Suprapubic skin (tissue), 4 donors: ENCODE measurements at regions not wholly inside any gene's neighbourhood (a gene's known extent, or its start where the extent isn't known, plus 50 kb on each side); places are given as distances from the start of the nearest gene placed in this dataset.
"Not testable (repeated sequence)": the region's sequence is repeated elsewhere in the genome, so short reads cannot be mapped to it uniquely, and the experiment has no call there.

Experiments used
- DNase-seq, 2 donors: peaks; one replicate each; pipeline ENCODE4 v3.0.0-alpha.2; 2019; ENCODE audit warnings: low spot score in 2 of 2
- H3K27ac ChIP-seq: fragments of 200-600 bp; sonication (generic); one replicate; pipeline ENCODE4 v1.5.1; 2019
- H3K27me3 ChIP-seq: fragments of 200-600 bp; sonication (generic); one replicate; pipeline ENCODE4 v1.5.1; 2019
- H3K36me3 ChIP-seq: fragments of 200-600 bp; sonication (generic); one replicate; pipeline ENCODE4 v1.5.1; 2019
- H3K4me1 ChIP-seq: fragments of 200-600 bp; sonication (generic); one replicate; pipeline ENCODE4 v1.5.1; 2019
- H3K4me3 ChIP-seq: fragments of 200-600 bp; sonication (generic); one replicate; pipeline ENCODE4 v1.5.1; 2019; ENCODE audit warnings: mild to moderate bottlenecking
- H3K9me3 ChIP-seq: fragments of 200-600 bp; sonication (generic); one replicate; pipeline ENCODE4 v1.5.1; 2019
- EP300 ChIP-seq: sonication (generic); formaldehyde crosslinking; IDR thresholded peaks from one replicate; pipeline ENCODE4 v1.6.1; 2017; ENCODE audit warnings: antibody characterized with exemption
- POLR2A ChIP-seq, 2 donors: fragments of 450-650 bp; IDR thresholded peaks; one replicate each; pipeline ENCODE4 v1.6.1; 2017; ENCODE audit warnings: antibody characterized with exemption in 2 of 2, mild to moderate bottlenecking in 2 of 2, moderate library complexity in 2 of 2
- POLR2AphosphoS5 ChIP-seq, 3 donors: sonication (generic); formaldehyde crosslinking; IDR thresholded peaks; one replicate each; pipeline ENCODE4 v1.6.1; 2017; ENCODE audit warnings: antibody characterized with exemption in 3 of 3
- WGBS: methylation state at CpG from one replicate; pipeline ENCODE4 v1.1.5; 2018; 5-methylcytosine and 5-hydroxymethylcytosine counted together
- TF ChIP-seq, protein P1 (sequence below), 2 donors: fragments of 200-600 bp in 1 of 2; fragments of 450-650 bp in 1 of 2; sonication (generic) in 1 of 2; IDR thresholded peaks; one replicate each; pipeline ENCODE4 v1.5.1; 2016 to 2019; ENCODE audit warnings: antibody characterized with exemption in 2 of 2, mild to moderate bottlenecking in 1 of 2, moderate library complexity in 1 of 2

DNA sequence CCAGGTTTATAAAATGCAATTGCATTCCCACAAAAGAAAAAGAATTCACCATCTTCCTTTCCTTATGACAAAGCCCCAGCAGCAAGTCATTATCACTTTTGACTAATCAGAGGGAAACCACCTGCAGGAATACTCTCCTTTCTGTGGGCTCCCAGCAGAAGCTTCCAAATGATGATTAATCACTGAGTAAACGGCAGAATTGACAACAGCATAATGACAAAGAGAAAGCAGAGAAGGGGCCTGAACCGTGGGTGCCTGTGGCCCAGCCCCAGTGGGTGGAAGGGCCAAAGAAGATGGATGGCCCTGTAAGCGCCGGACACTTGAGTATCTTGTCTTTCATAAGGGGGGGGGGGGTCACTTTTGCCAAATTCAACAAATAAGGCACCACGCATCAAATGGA is 152.4 kb upstream of the NRBF2 start:
- no peaks in the 10 kb centered on the region for H3K36me3 ChIP-seq
- DNase-seq: no peak
- TF ChIP-seq EP300 (no peak), POLR2AphosphoS5 (IDR thresholded peaks at IDR 0.05) (no peak), POLR2A (IDR thresholded peaks at IDR 0.05) (no peak)
- TF ChIP-seq, protein P1, sequence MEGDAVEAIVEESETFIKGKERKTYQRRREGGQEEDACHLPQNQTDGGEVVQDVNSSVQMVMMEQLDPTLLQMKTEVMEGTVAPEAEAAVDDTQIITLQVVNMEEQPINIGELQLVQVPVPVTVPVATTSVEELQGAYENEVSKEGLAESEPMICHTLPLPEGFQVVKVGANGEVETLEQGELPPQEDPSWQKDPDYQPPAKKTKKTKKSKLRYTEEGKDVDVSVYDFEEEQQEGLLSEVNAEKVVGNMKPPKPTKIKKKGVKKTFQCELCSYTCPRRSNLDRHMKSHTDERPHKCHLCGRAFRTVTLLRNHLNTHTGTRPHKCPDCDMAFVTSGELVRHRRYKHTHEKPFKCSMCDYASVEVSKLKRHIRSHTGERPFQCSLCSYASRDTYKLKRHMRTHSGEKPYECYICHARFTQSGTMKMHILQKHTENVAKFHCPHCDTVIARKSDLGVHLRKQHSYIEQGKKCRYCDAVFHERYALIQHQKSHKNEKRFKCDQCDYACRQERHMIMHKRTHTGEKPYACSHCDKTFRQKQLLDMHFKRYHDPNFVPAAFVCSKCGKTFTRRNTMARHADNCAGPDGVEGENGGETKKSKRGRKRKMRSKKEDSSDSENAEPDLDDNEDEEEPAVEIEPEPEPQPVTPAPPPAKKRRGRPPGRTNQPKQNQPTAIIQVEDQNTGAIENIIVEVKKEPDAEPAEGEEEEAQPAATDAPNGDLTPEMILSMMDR (IDR thresholded peaks at IDR 0.05): no peak
- H3K27me3 ChIP-seq: no peaks in the 10 kb centered on the region
- no peak overlapping the region for H3K27ac ChIP-seq
- no peak overlapping the region for H3K4me3 ChIP-seq
- no peaks in the 10 kb centered on the region for H3K9me3 ChIP-seq
- no peaks in the 10 kb centered on the region for H3K4me1 ChIP-seq
- 48% methylated on average over 5 of the region's 5 CpGs for WGBS

DNA sequence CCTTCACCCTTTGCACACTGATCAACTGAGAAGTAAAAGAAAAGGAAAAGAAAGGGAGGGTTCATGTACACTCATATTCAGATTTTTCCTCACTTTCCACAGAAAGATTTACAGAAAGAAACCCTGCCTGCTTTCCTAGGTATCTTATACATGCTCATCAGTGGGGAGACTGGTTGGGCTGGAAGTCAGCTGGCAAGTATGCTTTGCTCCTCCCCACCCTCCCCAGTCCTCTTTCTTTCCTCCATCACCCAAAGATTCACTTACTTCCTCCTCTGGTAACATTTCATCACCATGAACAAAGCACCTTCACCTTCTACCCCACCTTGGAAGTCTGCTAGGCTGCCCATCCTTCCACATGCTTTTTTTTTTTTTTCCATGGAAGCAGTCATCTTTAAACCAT is 153.2 kb upstream of the NRBF2 start:
- Histone ChIP-seq H3K36me3 (no peaks in the 10 kb centered on the region), H3K4me1 (no peaks in the 10 kb centered on the region), H3K9me3 (no peaks in the 10 kb centered on the region), H3K4me3 (no peak overlapping the region), H3K27me3 (no peaks in the 10 kb centered on the region), H3K27ac (no peak overlapping the region)
- DNase-seq: no peak
- no peak for TF ChIP-seq POLR2AphosphoS5 (IDR thresholded peaks at IDR 0.05)
- TF ChIP-seq, protein P1 (IDR thresholded peaks at IDR 0.05): no peak

DNA sequence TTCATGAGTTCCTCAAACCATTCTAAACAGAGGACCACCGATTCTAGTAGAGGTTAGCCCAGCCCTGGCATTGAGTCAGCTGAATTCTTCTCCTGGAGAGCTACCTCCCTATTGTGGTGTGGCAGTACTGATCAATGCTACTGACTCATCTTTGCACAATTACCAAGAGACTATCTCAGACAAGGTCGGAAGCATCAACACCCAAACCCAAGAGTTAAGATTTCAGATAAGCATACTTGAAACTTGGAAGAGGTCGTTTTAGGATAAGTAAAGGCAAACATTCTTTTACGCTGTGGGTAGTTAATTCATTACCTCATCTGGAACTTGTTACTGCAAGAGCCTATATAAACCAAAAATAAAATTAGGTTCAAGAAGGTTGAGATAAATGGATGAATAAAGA is 154.6 kb upstream of the NRBF2 start:
- no peaks in the 10 kb centered on the region for H3K27me3 ChIP-seq
- H3K36me3 ChIP-seq: no peaks in the 10 kb centered on the region
- no peak overlapping the region for H3K27ac ChIP-seq
- peaks cover 4% of the 10 kb centered on the region for H3K9me3 ChIP-seq
- H3K4me1 ChIP-seq: no peaks in the 10 kb centered on the region
- DNase-seq: no peak
- H3K4me3 ChIP-seq: no peak overlapping the region
- 56% methylated on average over 4 of the region's 4 CpGs for WGBS
- TF ChIP-seq, protein P1 (IDR thresholded peaks at IDR 0.05): no peak
- no peak for TF ChIP-seq EP300
- TF ChIP-seq POLR2A (IDR thresholded peaks at IDR 0.05): no peak
- TF ChIP-seq POLR2AphosphoS5 (IDR thresholded peaks at IDR 0.05): no peak

DNA sequence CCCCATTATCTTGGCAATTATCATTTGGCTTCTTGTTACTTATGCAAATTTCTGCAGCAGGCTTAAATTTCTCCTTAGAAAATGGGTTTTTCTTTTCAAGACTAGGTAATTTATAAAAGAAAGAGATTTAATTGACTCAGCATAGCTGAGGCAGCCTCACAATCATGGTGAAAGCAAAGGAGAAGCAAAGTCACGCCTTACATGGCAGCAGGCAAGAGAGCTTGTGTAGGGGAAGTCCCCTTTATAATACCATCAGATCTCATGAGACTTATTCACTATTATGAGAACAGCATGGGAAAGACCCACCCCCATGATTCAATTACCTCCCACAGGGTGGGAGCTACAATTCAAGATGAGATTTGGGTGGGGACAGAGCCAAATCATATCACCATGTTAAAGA is 158.3 kb upstream of the NRBF2 start:
- H3K36me3 ChIP-seq, H3K4me1 ChIP-seq, H3K4me3 ChIP-seq, H3K27me3 ChIP-seq, H3K27ac ChIP-seq, H3K9me3 ChIP-seq, DNase-seq: not testable (repeated sequence)
- 97% methylated on average over 1 of the region's 1 CpG for WGBS

DNA sequence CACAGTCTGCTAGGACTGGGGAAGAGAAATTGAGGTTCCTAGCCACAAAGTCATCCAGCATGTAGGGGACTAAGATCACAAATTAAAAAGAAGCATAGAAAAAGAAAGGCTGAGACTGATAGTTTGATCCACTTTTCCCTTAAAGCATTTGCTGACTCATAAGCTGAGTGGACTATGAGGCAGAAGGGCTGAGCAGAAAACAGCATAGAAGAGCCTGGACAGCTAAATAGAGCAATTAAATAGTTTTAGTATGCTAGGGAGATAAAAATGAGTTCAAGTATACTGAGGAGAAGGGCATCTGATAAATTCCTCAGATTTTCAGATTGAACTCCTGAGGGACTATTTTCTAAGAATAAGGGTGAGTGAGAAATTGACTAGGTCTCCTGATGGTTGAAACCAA is 155.9 kb upstream of the EGR2 start:
- H3K27me3 ChIP-seq: peaks cover 3% of the 10 kb centered on the region
- DNase-seq: no peak
- TF ChIP-seq, protein P1 (IDR thresholded peaks at IDR 0.05): no peak
- TF ChIP-seq POLR2AphosphoS5 (IDR thresholded peaks at IDR 0.05) (no peak), POLR2A (IDR thresholded peaks at IDR 0.05) (no peak), EP300 (no peak)
- H3K9me3 ChIP-seq: peaks cover 4% of the 10 kb centered on the region
- H3K4me3 ChIP-seq: no peak overlapping the region
- H3K36me3 ChIP-seq: no peaks in the 10 kb centered on the region
- no peak overlapping the region for H3K27ac ChIP-seq
- H3K4me1 ChIP-seq: no peaks in the 10 kb centered on the region

DNA sequence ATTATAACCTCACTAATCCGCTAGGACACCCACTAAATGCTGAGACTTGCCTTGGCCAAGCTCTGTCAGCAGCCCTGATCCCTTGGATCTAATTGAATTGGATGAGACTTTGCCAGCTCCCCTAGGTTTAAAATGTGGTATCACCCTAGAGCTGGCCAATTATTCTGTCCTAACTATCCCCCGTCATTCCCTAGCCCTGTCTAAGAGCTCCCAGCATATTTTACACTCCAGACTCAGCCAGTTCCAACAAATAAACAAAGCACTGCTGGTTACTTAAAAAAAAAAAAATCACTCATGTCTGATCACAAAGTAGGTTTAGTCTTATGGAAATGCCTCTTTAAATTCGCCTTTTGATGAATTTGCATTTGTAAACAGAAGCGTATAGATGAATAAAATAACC is 147.9 kb upstream of the EGR2 start:
- no peaks in the 10 kb centered on the region for H3K36me3 ChIP-seq
- H3K9me3 ChIP-seq: no peaks in the 10 kb centered on the region
- 87% methylated on average over 4 of the region's 4 CpGs for WGBS
- TF ChIP-seq EP300 (no peak), POLR2A (IDR thresholded peaks at IDR 0.05) (no peak), POLR2AphosphoS5 (IDR thresholded peaks at IDR 0.05) (no peak)
- TF ChIP-seq, protein P1 (IDR thresholded peaks at IDR 0.05): no peak
- no peak overlapping the region for H3K4me3 ChIP-seq
- no peaks in the 10 kb centered on the region for H3K4me1 ChIP-seq
- no peak for DNase-seq
- H3K27ac ChIP-seq: no peak overlapping the region
- H3K27me3 ChIP-seq: no peaks in the 10 kb centered on the region
